ENCODE measurements at regions not wholly inside any gene's neighbourhood (a gene's known extent, or its start where the extent isn't known, plus 50 kb on each side); places are given as distances from the start of the nearest gene placed in this dataset.
"Not testable (repeated sequence)": the region's sequence is repeated elsewhere in the genome, so short reads cannot be mapped to it uniquely, and the experiment has no call there.

GRCh38 chr11:89615642-89616041, 94.5 kb upstream of the TRIM77 start:
- DNase-seq (ENCODE audit: low spot score), result not testable (repeated sequence)

- not testable (repeated sequence) for DNase-seq (ENCODE audit: low spot score)
These were observed 93.9 kb upstream of the TRIM77 start for GRCh38 chr11:89616161-89616560.

GRCh38 chr11:89616999-89617602, 93.0 kb upstream of the TRIM77 start:
- DNase-seq (ENCODE audit: low spot score), result peak; percentile 3

- not testable (repeated sequence) for DNase-seq (ENCODE audit: low spot score)
These were observed 89.4 kb upstream of the TRIM77 start for GRCh38 chr11:89620721-89621120.

- peak; percentile 24 for DNase-seq (ENCODE audit: low spot score)
These were observed 84.9 kb upstream of the TRIM77 start for GRCh38 chr11:89625171-89625570.

- DNase-seq (ENCODE audit: low spot score), result no peak
These were observed 83.7 kb upstream of the TRIM77 start for GRCh38 chr11:89626366-89626765.

- DNase-seq (ENCODE audit: low spot score), result not testable (repeated sequence)
These were observed 83.2 kb upstream of the TRIM77 start for GRCh38 chr11:89626881-89627280.

- DNase-seq (ENCODE audit: low spot score), result no peak
These were observed 76.9 kb upstream of the TRIM77 start for GRCh38 chr11:89633135-89633705.

- DNase-seq (ENCODE audit: low spot score), result not testable (repeated sequence)
These were observed 69.3 kb upstream of the TRIM77 start for GRCh38 chr11:89640777-89641176.

- DNase-seq (ENCODE audit: low spot score), result not testable (repeated sequence)
These were observed 61.9 kb upstream of the TRIM77 start for GRCh38 chr11:89648232-89648631.

GRCh38 chr11:89648996-89649395, 61.1 kb upstream of the TRIM77 start:
- DNase-seq (ENCODE audit: low spot score), result not testable (repeated sequence)

- DNase-seq (ENCODE audit: low spot score), result not testable (repeated sequence)
These were observed 55.4 kb upstream of the TRIM77 start for GRCh38 chr11:89654669-89655068.

GRCh38 chr11:89658767-89659166, 51.3 kb upstream of the TRIM77 start:
- DNase-seq (ENCODE audit: low spot score), result not testable (repeated sequence)

- not testable (repeated sequence) for DNase-seq (ENCODE audit: low spot score)
These were observed 50.7 kb upstream of the TRIM77 start for GRCh38 chr11:89659414-89659813.

GRCh38 chr11:89660234-89660633, 49.9 kb upstream of the TRIM77 start:
- DNase-seq (ENCODE audit: low spot score), result peak; percentile 8
